ENCODE measurements at regions not wholly inside any gene's neighbourhood (a gene's known extent, or its start where the extent isn't known, plus 50 kb on each side); places are given as distances from the start of the nearest gene placed in this dataset.
"Not testable (repeated sequence)": the region's sequence is repeated elsewhere in the genome, so short reads cannot be mapped to it uniquely, and the experiment has no call there.

DNA sequence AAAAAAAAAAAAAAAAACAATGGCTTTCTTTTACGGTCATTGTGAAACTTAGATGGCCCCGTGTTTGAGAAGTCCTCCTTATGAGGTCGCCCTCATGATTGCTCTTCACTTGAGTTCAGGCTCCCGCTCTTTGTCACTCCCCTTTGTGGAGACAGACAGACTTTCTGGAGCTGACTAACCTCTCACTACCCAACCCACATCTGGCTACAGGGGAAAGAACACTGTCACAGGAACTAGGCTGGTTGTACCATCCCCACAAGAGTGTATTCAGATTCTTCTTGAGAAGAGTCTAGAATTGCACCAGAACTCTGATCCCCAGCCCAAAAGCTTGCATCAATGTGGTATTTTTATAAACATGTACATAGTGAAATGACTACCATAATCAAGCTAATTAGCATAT lies 160.4 kb upstream of the ZNF658 start:
- not testable (repeated sequence) for TF ChIP-seq EP300 (IDR thresholded peaks at IDR 0.05); NR3C1 (IDR thresholded peaks at IDR 0.05); RNF2 (IDR thresholded peaks at IDR 0.05; ENCODE audit: borderline replicate concordance, low read depth); MYC (IDR thresholded peaks at IDR 0.05; ENCODE audit: borderline replicate concordance, low read length); POLR2A (IDR thresholded peaks at IDR 0.05; ENCODE audit: low read length); CHD2 (IDR thresholded peaks at IDR 0.05; ENCODE audit: low read length, partially characterized antibody); TP53 (CRISPR knock-in tag; IDR thresholded peaks at IDR 0.05); JUNB (IDR thresholded peaks at IDR 0.05); RCOR1 (IDR thresholded peaks at IDR 0.05; ENCODE audit: low read depth, low read length)
- TF ChIP-seq, protein P1, sequence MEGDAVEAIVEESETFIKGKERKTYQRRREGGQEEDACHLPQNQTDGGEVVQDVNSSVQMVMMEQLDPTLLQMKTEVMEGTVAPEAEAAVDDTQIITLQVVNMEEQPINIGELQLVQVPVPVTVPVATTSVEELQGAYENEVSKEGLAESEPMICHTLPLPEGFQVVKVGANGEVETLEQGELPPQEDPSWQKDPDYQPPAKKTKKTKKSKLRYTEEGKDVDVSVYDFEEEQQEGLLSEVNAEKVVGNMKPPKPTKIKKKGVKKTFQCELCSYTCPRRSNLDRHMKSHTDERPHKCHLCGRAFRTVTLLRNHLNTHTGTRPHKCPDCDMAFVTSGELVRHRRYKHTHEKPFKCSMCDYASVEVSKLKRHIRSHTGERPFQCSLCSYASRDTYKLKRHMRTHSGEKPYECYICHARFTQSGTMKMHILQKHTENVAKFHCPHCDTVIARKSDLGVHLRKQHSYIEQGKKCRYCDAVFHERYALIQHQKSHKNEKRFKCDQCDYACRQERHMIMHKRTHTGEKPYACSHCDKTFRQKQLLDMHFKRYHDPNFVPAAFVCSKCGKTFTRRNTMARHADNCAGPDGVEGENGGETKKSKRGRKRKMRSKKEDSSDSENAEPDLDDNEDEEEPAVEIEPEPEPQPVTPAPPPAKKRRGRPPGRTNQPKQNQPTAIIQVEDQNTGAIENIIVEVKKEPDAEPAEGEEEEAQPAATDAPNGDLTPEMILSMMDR (IDR thresholded peaks at IDR 0.05): not testable (repeated sequence)
- TF ChIP-seq, protein P2, sequence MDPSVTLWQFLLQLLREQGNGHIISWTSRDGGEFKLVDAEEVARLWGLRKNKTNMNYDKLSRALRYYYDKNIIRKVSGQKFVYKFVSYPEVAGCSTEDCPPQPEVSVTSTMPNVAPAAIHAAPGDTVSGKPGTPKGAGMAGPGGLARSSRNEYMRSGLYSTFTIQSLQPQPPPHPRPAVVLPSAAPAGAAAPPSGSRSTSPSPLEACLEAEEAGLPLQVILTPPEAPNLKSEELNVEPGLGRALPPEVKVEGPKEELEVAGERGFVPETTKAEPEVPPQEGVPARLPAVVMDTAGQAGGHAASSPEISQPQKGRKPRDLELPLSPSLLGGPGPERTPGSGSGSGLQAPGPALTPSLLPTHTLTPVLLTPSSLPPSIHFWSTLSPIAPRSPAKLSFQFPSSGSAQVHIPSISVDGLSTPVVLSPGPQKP (IDR thresholded peaks at IDR 0.05; ENCODE audit: low read depth, low read length): not testable (repeated sequence)
- TF ChIP-seq, protein P3, sequence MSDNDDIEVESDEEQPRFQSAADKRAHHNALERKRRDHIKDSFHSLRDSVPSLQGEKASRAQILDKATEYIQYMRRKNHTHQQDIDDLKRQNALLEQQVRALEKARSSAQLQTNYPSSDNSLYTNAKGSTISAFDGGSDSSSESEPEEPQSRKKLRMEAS (IDR thresholded peaks at IDR 0.05): not testable (repeated sequence)
- TF ChIP-seq, protein P4, sequence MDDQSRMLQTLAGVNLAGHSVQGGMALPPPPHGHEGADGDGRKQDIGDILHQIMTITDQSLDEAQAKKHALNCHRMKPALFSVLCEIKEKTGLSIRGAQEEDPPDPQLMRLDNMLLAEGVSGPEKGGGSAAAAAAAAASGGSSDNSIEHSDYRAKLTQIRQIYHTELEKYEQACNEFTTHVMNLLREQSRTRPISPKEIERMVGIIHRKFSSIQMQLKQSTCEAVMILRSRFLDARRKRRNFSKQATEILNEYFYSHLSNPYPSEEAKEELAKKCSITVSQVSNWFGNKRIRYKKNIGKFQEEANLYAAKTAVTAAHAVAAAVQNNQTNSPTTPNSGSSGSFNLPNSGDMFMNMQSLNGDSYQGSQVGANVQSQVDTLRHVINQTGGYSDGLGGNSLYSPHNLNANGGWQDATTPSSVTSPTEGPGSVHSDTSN (IDR thresholded peaks at IDR 0.05): not testable (repeated sequence)
- TF ChIP-seq, protein P5, sequence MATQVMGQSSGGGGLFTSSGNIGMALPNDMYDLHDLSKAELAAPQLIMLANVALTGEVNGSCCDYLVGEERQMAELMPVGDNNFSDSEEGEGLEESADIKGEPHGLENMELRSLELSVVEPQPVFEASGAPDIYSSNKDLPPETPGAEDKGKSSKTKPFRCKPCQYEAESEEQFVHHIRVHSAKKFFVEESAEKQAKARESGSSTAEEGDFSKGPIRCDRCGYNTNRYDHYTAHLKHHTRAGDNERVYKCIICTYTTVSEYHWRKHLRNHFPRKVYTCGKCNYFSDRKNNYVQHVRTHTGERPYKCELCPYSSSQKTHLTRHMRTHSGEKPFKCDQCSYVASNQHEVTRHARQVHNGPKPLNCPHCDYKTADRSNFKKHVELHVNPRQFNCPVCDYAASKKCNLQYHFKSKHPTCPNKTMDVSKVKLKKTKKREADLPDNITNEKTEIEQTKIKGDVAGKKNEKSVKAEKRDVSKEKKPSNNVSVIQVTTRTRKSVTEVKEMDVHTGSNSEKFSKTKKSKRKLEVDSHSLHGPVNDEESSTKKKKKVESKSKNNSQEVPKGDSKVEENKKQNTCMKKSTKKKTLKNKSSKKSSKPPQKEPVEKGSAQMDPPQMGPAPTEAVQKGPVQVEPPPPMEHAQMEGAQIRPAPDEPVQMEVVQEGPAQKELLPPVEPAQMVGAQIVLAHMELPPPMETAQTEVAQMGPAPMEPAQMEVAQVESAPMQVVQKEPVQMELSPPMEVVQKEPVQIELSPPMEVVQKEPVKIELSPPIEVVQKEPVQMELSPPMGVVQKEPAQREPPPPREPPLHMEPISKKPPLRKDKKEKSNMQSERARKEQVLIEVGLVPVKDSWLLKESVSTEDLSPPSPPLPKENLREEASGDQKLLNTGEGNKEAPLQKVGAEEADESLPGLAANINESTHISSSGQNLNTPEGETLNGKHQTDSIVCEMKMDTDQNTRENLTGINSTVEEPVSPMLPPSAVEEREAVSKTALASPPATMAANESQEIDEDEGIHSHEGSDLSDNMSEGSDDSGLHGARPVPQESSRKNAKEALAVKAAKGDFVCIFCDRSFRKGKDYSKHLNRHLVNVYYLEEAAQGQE (IDR thresholded peaks at IDR 0.05): not testable (repeated sequence)
